ENCODE measurements at regions not wholly inside any gene's neighbourhood (a gene's known extent, or its start where the extent isn't known, plus 50 kb on each side); places are given as distances from the start of the nearest gene placed in this dataset.

DNA sequence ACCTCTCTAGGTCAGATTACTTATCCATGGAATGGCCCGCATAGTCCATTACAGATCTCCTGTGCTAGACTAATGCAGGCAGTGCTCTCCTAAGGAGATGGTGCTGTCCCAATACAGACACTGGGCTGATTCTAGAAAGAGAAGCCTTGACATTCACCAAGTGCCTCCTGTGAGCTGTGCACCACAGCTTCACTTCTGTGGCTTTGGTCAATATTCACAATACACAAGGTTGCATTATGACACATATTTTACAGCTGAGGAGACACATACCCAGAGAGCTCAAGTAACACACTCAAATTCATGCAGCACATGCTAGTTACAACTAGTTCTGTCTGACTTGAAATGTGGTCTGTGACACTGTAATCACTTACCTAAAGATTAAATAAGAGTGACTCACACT, 59.4 kb upstream of the LRRC8B start:
- H3K4me1 Mint-ChIP-seq (ENCODE audit: unreplicated experiment): no peaks in the 10 kb centered on the region
- H3K36me3 Mint-ChIP-seq: no peaks in the 10 kb centered on the region
- TF ChIP-seq, protein P1, sequence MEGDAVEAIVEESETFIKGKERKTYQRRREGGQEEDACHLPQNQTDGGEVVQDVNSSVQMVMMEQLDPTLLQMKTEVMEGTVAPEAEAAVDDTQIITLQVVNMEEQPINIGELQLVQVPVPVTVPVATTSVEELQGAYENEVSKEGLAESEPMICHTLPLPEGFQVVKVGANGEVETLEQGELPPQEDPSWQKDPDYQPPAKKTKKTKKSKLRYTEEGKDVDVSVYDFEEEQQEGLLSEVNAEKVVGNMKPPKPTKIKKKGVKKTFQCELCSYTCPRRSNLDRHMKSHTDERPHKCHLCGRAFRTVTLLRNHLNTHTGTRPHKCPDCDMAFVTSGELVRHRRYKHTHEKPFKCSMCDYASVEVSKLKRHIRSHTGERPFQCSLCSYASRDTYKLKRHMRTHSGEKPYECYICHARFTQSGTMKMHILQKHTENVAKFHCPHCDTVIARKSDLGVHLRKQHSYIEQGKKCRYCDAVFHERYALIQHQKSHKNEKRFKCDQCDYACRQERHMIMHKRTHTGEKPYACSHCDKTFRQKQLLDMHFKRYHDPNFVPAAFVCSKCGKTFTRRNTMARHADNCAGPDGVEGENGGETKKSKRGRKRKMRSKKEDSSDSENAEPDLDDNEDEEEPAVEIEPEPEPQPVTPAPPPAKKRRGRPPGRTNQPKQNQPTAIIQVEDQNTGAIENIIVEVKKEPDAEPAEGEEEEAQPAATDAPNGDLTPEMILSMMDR (conservative IDR thresholded peaks at IDR 0.05): no peak
- H3K4me3 Mint-ChIP-seq: no peak overlapping the region
- H3K27ac Mint-ChIP-seq: no peak overlapping the region
- no peaks in the 10 kb centered on the region for H3K27me3 Mint-ChIP-seq
- DNase-seq (ENCODE audit: extremely low spot score, unreplicated experiment): no peak
- H3K9me3 Mint-ChIP-seq: no peaks in the 10 kb centered on the region

DNA sequence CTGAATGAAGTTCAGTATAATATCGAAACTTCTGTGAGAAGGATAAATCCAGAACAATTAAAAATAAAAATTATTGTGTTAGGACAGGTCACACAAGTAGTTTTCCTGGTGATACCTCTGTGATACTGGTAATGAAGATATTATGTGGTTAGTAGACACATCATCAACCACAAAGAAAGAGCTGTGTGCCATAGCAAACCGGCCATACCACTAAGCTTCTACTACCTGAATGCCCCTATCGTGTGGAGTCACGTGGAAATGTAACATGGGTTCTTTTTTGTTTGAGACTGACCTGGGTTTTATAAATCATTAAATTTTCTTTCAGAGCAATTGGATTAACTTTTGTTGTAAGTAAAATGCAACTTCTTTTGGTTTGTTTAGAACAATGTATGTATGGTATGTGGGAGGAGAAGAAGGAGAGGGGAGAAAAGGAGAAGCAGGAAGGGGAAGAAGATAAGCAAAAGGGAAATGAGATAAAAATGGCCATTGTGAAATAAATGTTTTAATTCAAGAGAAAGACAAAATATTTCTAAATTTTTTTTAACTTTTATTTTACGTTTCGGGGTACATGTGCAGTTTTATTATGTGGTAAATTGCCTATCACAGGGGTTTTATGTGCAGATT, 58.2 kb upstream of the LRRC8B start:
- H3K27me3 Mint-ChIP-seq: no peaks in the 10 kb centered on the region
- no peaks in the 10 kb centered on the region for H3K36me3 Mint-ChIP-seq
- no peaks in the 10 kb centered on the region for H3K9me3 Mint-ChIP-seq
- no peak overlapping the region for H3K4me3 Mint-ChIP-seq
- TF ChIP-seq, protein P1 (conservative IDR thresholded peaks at IDR 0.05): no peak
- H3K27ac Mint-ChIP-seq: no peak overlapping the region
- H3K4me1 Mint-ChIP-seq (ENCODE audit: unreplicated experiment): no peaks in the 10 kb centered on the region
- DNase-seq (ENCODE audit: extremely low spot score, unreplicated experiment): no peak

DNA sequence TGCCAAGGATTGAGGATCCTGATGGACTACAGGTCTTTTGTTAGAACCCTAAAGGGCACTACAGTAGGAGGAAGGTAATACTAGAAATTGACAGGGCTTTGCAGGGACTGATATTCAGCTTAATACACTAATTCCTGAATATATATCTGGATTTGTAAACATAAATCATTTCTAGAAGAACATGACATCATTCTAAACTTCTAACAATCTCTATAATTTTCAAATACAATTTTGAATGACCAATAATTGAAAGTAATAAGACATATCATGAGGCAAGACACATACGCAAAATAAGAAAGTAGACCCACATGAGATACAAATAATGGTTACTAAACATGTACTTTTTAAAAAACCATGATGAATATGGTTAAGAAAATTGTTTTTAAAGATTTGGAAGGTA, 52.4 kb upstream of the LRRC8B start:
- no peaks in the 10 kb centered on the region for H3K9me3 Mint-ChIP-seq
- no peak overlapping the region for H3K4me3 Mint-ChIP-seq
- DNase-seq (ENCODE audit: extremely low spot score, unreplicated experiment): no peak
- H3K27ac Mint-ChIP-seq: no peak overlapping the region
- no peaks in the 10 kb centered on the region for H3K36me3 Mint-ChIP-seq
- H3K27me3 Mint-ChIP-seq: no peaks in the 10 kb centered on the region
- TF ChIP-seq, protein P1 (conservative IDR thresholded peaks at IDR 0.05): no peak
- H3K4me1 Mint-ChIP-seq (ENCODE audit: unreplicated experiment): no peaks in the 10 kb centered on the region

DNA sequence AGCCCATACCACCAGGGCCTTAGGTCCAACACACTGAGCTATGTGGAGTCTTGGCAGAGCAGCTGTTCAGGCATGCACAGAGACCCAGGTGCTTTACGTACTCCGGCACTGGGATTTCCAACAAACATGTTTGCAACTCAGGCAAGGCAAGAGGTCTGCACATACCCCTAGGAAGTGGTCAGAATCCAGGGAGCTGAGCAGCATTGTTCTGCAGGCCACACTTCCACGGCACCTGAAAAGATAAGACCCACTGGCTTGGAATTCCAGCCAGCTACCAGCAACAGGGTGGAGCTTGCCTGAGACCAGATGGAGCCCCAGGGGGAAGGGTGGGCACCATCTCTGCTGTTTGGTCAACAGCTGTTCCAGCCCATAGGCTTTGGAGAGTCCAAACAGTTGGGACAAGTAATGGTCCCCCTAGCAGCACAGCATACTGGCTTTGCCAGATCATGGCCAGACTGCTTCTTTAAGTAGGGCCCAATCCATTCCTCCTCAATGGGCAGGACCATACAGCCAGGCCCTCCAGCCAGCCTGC, 51.7 kb upstream of the LRRC8B start:
- TF ChIP-seq, protein P1 (conservative IDR thresholded peaks at IDR 0.05): no peak
- Mint-ChIP-seq H3K27ac (no peak overlapping the region), H3K4me3 (no peak overlapping the region)

More for the DNA sequence above, 51.7 kb upstream of the LRRC8B start:
- H3K9me3 Mint-ChIP-seq: no peaks in the 10 kb centered on the region
- DNase-seq (ENCODE audit: extremely low spot score, unreplicated experiment): no peak
- no peaks in the 10 kb centered on the region for H3K4me1 Mint-ChIP-seq (ENCODE audit: unreplicated experiment)
- H3K27me3 Mint-ChIP-seq: no peaks in the 10 kb centered on the region
- H3K36me3 Mint-ChIP-seq: no peaks in the 10 kb centered on the region
